HAP-1 (cell line): ENCODE measurements at regions not wholly inside any gene's neighbourhood (a gene's known extent, or its start where the extent isn't known, plus 50 kb on each side); places are given as distances from the start of the nearest gene placed in this dataset.
A peak's percentile ranks its signal among the peaks of the same experiment; 100 is the strongest.
"Not testable (repeated sequence)": the region's sequence is repeated elsewhere in the genome, so short reads cannot be mapped to it uniquely, and the experiment has no call there.

Experiments used
- DNase-seq, 2 experiments: peaks; one replicate each; pipeline ENCODE4 v3.0.0-alpha.2; 2016 to 2020; ENCODE audit warnings: low spot score in 2 of 2
- H3K27me3 ChIP-seq: fragments of 250-450 bp; sonication (Bioruptor Pico); 2 replicates; pipeline ENCODE4 v1.5.1; 2020; ENCODE audit warnings: low read depth, mild to moderate bottlenecking, moderate library complexity
- H3K36me3 ChIP-seq: fragments of 250-450 bp; sonication (Bioruptor Pico); replicated peaks from 2 replicates; pipeline ENCODE4 v1.5.1; 2020; ENCODE audit warnings: mild to moderate bottlenecking
- H3K4me1 ChIP-seq: fragments of 250-450 bp; sonication (Bioruptor Pico); 2 replicates; pipeline ENCODE4 v1.5.1; 2020; ENCODE audit warnings: mild to moderate bottlenecking
- H3K4me3 ChIP-seq: fragments of 250-450 bp; sonication (Bioruptor Pico); 2 replicates; pipeline ENCODE4 v1.5.1; 2020; ENCODE audit warnings: mild to moderate bottlenecking, moderate library complexity
- H3K9me3 ChIP-seq: fragments of 250-450 bp; sonication (Bioruptor Pico); 2 replicates; pipeline ENCODE4 v1.5.1; 2020; ENCODE audit warnings: mild to moderate bottlenecking, moderate library complexity
- in situ Hi-C: fragments of 300-500 bp; cut with MboI; formaldehyde crosslinking; loops from 3 replicates; pipeline ENCODE4 v1.14.3; 2020; ENCODE audit warnings: low sequenced_read_pairs, inconsistent platforms, mixed read lengths

- no peak overlapping the region for H3K4me3 ChIP-seq
- H3K4me1 ChIP-seq, result no peaks in the 10 kb centered on the region
- DNase-seq, result no peak
- in situ Hi-C loops, result no loop called here
- H3K27me3 ChIP-seq, result no peaks in the 10 kb centered on the region
- no peaks in the 10 kb centered on the region for H3K36me3 ChIP-seq
- no peaks in the 10 kb centered on the region for H3K9me3 ChIP-seq
Measured at GRCh38 chr12:84463741-84464495, 448.7 kb downstream of the SLC6A15 start.

DNA sequence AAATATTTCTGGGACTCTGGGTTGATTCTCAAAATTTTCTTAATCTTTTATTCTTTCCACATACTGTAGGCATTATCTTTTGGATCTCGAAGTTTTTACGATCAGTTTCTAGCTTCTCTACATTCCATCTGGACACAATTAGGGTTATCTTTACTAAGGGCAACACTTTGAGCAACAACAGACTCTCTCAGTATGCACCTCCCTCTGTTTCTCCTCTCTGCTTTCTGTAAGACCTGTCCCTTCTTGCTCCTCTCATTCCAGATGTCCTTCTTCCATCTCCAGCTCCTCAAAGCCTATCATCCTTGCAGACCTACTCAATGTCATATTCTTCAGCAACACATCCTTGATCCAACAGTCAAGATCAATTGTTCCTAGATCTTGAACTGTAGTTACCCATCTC, 457.0 kb downstream of the SLC6A15 start:
- no peaks in the 10 kb centered on the region for H3K36me3 ChIP-seq
- no peak for DNase-seq
- in situ Hi-C loops, result no loop called here

GRCh38 chr12:84446478-84446877, 466.1 kb downstream of the SLC6A15 start:
- not testable (repeated sequence) for H3K4me3 ChIP-seq

More for the DNA sequence above, 457.0 kb downstream of the SLC6A15 start:
- Histone ChIP-seq H3K27me3 (no peaks in the 10 kb centered on the region), H3K4me3 (no peak overlapping the region), H3K9me3 (no peaks in the 10 kb centered on the region), H3K4me1 (no peaks in the 10 kb centered on the region)

GRCh38 chr12:84436134-84436533, 476.5 kb downstream of the SLC6A15 start:
- Histone ChIP-seq H3K9me3 (no peaks in the 10 kb centered on the region), H3K4me3 (no peak overlapping the region), H3K4me1 (peaks cover 14% of the 10 kb centered on the region), H3K36me3 (no peaks in the 10 kb centered on the region), H3K27me3 (no peaks in the 10 kb centered on the region)
- in situ Hi-C loops, result no loop called here
- no peak for DNase-seq

More at GRCh38 chr12:84446478-84446877, 466.1 kb downstream of the SLC6A15 start:
- in situ Hi-C loops, H3K9me3 ChIP-seq, H3K4me1 ChIP-seq, DNase-seq, H3K36me3 ChIP-seq, H3K27me3 ChIP-seq: not testable (repeated sequence)

- no peaks in the 10 kb centered on the region for H3K27me3 ChIP-seq
- no peaks in the 10 kb centered on the region for H3K9me3 ChIP-seq
- DNase-seq, result no peak
- no peaks in the 10 kb centered on the region for H3K36me3 ChIP-seq
- in situ Hi-C loops, result no loop called here
- peaks cover 14% of the 10 kb centered on the region for H3K4me1 ChIP-seq
- no peak overlapping the region for H3K4me3 ChIP-seq
Measured at GRCh38 chr12:84435682-84436081, 476.9 kb downstream of the SLC6A15 start.

- no peak for DNase-seq
- Histone ChIP-seq H3K27me3 (no peaks in the 10 kb centered on the region), H3K4me1 (no peaks in the 10 kb centered on the region), H3K9me3 (no peaks in the 10 kb centered on the region), H3K4me3 (no peak overlapping the region), H3K36me3 (no peaks in the 10 kb centered on the region)
- in situ Hi-C loops, result no loop called here
Measured at GRCh38 chr12:84422340-84422739, 490.3 kb downstream of the SLC6A15 start.

DNA sequence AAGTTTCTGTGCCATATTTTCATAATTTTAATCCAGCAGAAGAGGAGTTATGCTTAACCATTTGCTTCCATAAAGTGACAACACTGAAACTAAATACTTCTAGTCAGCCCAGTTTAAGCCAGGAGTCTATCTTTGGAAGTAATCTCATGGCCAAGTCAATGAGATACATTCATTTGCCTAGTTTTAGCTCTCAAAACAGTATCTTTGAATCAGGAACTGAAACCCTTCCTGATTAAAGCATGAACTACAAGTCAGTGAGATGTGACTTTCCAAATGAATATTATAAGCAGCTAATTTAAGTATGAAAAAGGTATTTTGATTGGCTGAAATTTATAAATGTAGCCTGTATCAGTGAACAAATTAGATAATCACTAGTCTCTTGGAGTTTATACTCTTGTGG, 491.5 kb downstream of the SLC6A15 start:
- no peaks in the 10 kb centered on the region for H3K9me3 ChIP-seq
- H3K27me3 ChIP-seq, result no peaks in the 10 kb centered on the region
- in situ Hi-C loops, result no loop called here
- H3K4me3 ChIP-seq, result no peak overlapping the region
- no peak for DNase-seq
- H3K36me3 ChIP-seq, result no peaks in the 10 kb centered on the region
- no peaks in the 10 kb centered on the region for H3K4me1 ChIP-seq

- no peak for DNase-seq
- Histone ChIP-seq H3K27me3 (no peaks in the 10 kb centered on the region), H3K4me1 (no peaks in the 10 kb centered on the region), H3K4me3 (no peak overlapping the region), H3K9me3 (no peaks in the 10 kb centered on the region), H3K36me3 (no peaks in the 10 kb centered on the region)
- in situ Hi-C loops, result no loop called here
Measured at GRCh38 chr12:84416626-84417025, 496.0 kb downstream of the SLC6A15 start.

- no peak overlapping the region for H3K4me3 ChIP-seq
- DNase-seq, result no peak
- H3K4me1 ChIP-seq, result no peaks in the 10 kb centered on the region
- H3K9me3 ChIP-seq, result no peaks in the 10 kb centered on the region; the same call in 1 of the 2 replicates
- no peaks in the 10 kb centered on the region for H3K36me3 ChIP-seq
- no peaks in the 10 kb centered on the region for H3K27me3 ChIP-seq
- in situ Hi-C loops, result no loop called here
Measured at GRCh38 chr12:84415946-84416345, 496.7 kb downstream of the SLC6A15 start.

- in situ Hi-C loops, result no loop called here
- Histone ChIP-seq H3K27me3 (no peaks in the 10 kb centered on the region), H3K4me1 (no peaks in the 10 kb centered on the region), H3K4me3 (no peak overlapping the region), H3K36me3 (no peaks in the 10 kb centered on the region), H3K9me3 (no peaks in the 10 kb centered on the region; the same call in 1 of the 2 replicates)
- no peak for DNase-seq
Measured at GRCh38 chr12:84413656-84414055, 498.9 kb downstream of the SLC6A15 start.

DNA sequence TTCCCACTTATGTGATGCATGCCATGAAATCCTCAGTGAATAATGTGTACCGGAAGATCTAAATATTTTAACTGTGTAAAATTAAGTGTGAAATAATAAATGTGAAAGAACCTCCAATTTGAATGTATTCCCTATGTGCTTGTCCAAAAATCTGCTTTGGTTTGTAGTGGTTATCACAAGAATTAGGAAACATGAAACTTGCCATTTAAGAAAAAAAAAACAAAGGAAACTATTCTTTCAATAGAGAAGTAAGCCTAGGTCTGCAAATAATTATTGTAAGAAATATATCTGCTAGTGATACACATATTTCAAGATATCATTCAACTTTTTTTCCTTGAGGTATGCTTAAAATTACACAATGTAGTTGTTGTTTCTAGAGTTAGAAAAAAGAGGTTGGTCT, 500.4 kb downstream of the SLC6A15 start:
- Histone ChIP-seq H3K4me3 (no peak overlapping the region), H3K36me3 (no peaks in the 10 kb centered on the region), H3K9me3 (no peaks in the 10 kb centered on the region; the same call in 1 of the 2 replicates), H3K4me1 (no peaks in the 10 kb centered on the region), H3K27me3 (no peaks in the 10 kb centered on the region)
- in situ Hi-C loops, result no loop called here
- DNase-seq, result no peak

DNA sequence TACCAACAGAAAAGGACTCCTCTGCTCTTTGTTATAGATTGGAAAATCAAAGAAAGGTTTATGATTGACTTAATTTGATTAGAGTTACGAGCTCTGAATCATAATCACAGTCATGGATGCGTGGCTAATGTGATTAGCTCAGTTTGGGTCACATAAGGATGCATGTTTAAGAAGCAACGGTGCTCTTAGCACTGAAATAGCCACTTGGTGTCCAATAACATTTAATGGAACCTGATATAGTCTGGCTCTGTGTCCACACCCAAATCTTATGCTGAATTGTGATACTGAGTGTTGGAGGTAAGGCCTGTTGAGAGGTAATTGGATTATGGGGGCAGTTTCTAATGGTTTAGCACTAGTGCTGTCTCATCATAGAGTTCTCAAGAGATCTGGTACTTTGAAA, 501.6 kb downstream of the SLC6A15 start:
- Histone ChIP-seq H3K9me3 (no peaks in the 10 kb centered on the region; the same call in 1 of the 2 replicates), H3K4me1 (no peaks in the 10 kb centered on the region), H3K36me3 (no peaks in the 10 kb centered on the region), H3K4me3 (no peak overlapping the region), H3K27me3 (no peaks in the 10 kb centered on the region)
- in situ Hi-C loops, result no loop called here
- no peak for DNase-seq

DNA sequence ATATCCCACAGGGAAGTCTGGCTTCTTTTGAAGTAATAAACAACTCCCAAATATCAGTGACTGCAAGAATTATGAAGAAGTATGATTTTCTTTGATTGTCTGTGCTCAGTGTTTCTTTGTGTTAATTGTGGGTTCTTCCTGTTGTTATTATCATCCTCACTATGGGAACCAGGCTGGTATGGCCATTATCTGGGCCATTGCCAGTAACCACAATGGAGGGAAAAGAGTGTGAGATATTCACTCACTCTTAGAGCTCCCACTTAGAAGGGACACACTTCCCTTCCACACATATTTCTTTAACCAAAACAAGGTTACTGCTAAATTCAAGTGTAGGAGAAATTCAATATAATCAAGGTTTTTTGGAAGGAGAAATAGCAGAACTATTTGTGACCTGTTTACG, 503.7 kb downstream of the SLC6A15 start:
- no peaks in the 10 kb centered on the region; the same call in 1 of the 2 replicates for H3K9me3 ChIP-seq
- no peaks in the 10 kb centered on the region for H3K27me3 ChIP-seq
- no peaks in the 10 kb centered on the region for H3K4me1 ChIP-seq
- no peaks in the 10 kb centered on the region for H3K36me3 ChIP-seq
- no peak for DNase-seq
- H3K4me3 ChIP-seq, result no peak overlapping the region
- in situ Hi-C loops, result no loop called here

GRCh38 chr12:84406720-84407119, 505.9 kb downstream of the SLC6A15 start:
- H3K27me3 ChIP-seq, H3K36me3 ChIP-seq, H3K4me3 ChIP-seq, DNase-seq, H3K4me1 ChIP-seq, in situ Hi-C loops, H3K9me3 ChIP-seq: not testable (repeated sequence)

DNA sequence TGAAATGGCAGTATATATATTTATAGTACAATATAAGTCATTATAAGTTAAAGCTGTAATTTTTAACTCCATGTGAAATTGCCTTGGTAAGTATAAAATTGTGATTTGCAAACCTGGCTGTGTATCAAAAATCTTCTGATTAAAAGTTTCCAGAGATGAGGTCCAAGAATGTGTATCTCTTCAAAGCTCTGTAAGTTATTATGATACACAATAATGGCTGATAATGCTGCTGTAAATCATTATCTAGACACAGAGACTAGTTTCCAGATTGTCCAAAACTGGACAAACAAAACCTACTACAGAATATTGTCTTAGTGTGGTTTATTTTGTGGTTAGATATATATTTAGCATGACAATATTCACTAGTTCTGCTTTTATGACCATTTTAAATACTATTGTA, 514.8 kb downstream of the SLC6A15 start:
- in situ Hi-C loops, result no loop called here
- Histone ChIP-seq H3K9me3 (no peaks in the 10 kb centered on the region), H3K4me1 (peaks cover 4% of the 10 kb centered on the region; the same call in 1 of the 2 replicates), H3K27me3 (no peaks in the 10 kb centered on the region), H3K36me3 (no peaks in the 10 kb centered on the region), H3K4me3 (no peak overlapping the region)
- peak in 1 of 2 experiments; percentile 4 for DNase-seq
